ENCODE measurements at regions not wholly inside any gene's neighbourhood (a gene's known extent, or its start where the extent isn't known, plus 50 kb on each side); places are given as distances from the start of the nearest gene placed in this dataset.

- TF ChIP-seq CTCF (IDR thresholded peaks at IDR 0.05; ENCODE audit: borderline replicate concordance, insufficient read depth, low read depth, low read length) = no peak
- H3K4me3 ChIP-seq (ENCODE audit: low read depth, low read length) = no peak overlapping the region
These were observed 759.7 kb downstream of the CDH11 start for GRCh38 chr16:64362193-64362592.

- no peak overlapping the region for H3K4me3 ChIP-seq (ENCODE audit: low read depth, low read length)
- no peak for TF ChIP-seq CTCF (IDR thresholded peaks at IDR 0.05; ENCODE audit: borderline replicate concordance, insufficient read depth, low read depth, low read length)
These were observed 760.1 kb downstream of the CDH11 start for GRCh38 chr16:64361753-64362152.

- TF ChIP-seq CTCF (IDR thresholded peaks at IDR 0.05; ENCODE audit: borderline replicate concordance, insufficient read depth, low read depth, low read length) = no peak
- H3K4me3 ChIP-seq (ENCODE audit: low read depth, low read length) = no peak overlapping the region
These were observed 763.6 kb downstream of the CDH11 start for GRCh38 chr16:64358291-64358690.

GRCh38 chr16:64356267-64356666, 765.6 kb downstream of the CDH11 start:
- H3K4me3 ChIP-seq (ENCODE audit: low read depth, low read length) = no peak overlapping the region
- no peak for TF ChIP-seq CTCF (IDR thresholded peaks at IDR 0.05; ENCODE audit: borderline replicate concordance, insufficient read depth, low read depth, low read length)

- no peak overlapping the region for H3K4me3 ChIP-seq (ENCODE audit: low read depth, low read length)
- TF ChIP-seq CTCF (IDR thresholded peaks at IDR 0.05; ENCODE audit: borderline replicate concordance, insufficient read depth, low read depth, low read length) = no peak
These were observed 769.6 kb downstream of the CDH11 start for GRCh38 chr16:64352246-64352645.

- no peak for TF ChIP-seq CTCF (IDR thresholded peaks at IDR 0.05; ENCODE audit: borderline replicate concordance, insufficient read depth, low read depth, low read length)
- H3K4me3 ChIP-seq (ENCODE audit: low read depth, low read length) = no peak overlapping the region
These were observed 770.7 kb downstream of the CDH11 start for GRCh38 chr16:64351121-64351520.

- no peak for TF ChIP-seq CTCF (IDR thresholded peaks at IDR 0.05; ENCODE audit: borderline replicate concordance, insufficient read depth, low read depth, low read length)
- no peak overlapping the region for H3K4me3 ChIP-seq (ENCODE audit: low read depth, low read length)
These were observed 775.8 kb downstream of the CDH11 start for GRCh38 chr16:64346080-64346479.

Measured in GM12875 (cell line).